ENCODE measurements at regions not wholly inside any gene's neighbourhood (a gene's known extent, or its start where the extent isn't known, plus 50 kb on each side); places are given as distances from the start of the nearest gene placed in this dataset.

GRCh38 chr11:115893461-115894099, 389.4 kb upstream of the CADM1 start:
- ATAC-seq (no peak), DNase-seq (ENCODE audit: low spot score) (no peak)
- H3K9me2 ChIP-seq (ENCODE audit: insufficient read depth) = no peaks in the 10 kb centered on the region
- no peaks in the 10 kb centered on the region for H3K36me3 ChIP-seq (ENCODE audit: insufficient read depth)
- H3K27ac Mint-ChIP-seq = no peak overlapping the region
- H3K4me2 ChIP-seq = no peak overlapping the region
- no peaks in the 10 kb centered on the region for H3K79me2 ChIP-seq (replicated peaks; ENCODE audit: insufficient read depth)
- TF ChIP-seq EZH2phosphoT487 (IDR thresholded peaks at IDR 0.05; ENCODE audit: unreplicated experiment) (no peak), JUNB (IDR thresholded peaks at IDR 0.05; ENCODE audit: unreplicated experiment) (no peak), ETS1 (IDR thresholded peaks at IDR 0.05) (no peak), ZNF462 (CRISPR knock-in tag; IDR thresholded peaks at IDR 0.05) (no peak), STAT1 (IDR thresholded peaks at IDR 0.05; ENCODE audit: unreplicated experiment) (no peak), CREB1 (CRISPR knock-in tag; IDR thresholded peaks at IDR 0.05; ENCODE audit: low read depth) (no peak), NANOG (IDR thresholded peaks at IDR 0.05; ENCODE audit: borderline replicate concordance) (no peak), CTCF (conservative IDR thresholded peaks at IDR 0.05; ENCODE audit: low read depth in 2 of 2) (no peak), ZNF114 (CRISPR knock-in tag; IDR thresholded peaks at IDR 0.05) (no peak), EZH2 (IDR thresholded peaks at IDR 0.05; ENCODE audit: low read depth, unreplicated experiment) (no peak), REST (IDR thresholded peaks at IDR 0.05; ENCODE audit: unreplicated experiment) (no peak), POLR2AphosphoS5 (IDR thresholded peaks at IDR 0.05; ENCODE audit: low read depth) (no peak), ZNF331 (CRISPR knock-in tag; IDR thresholded peaks at IDR 0.05; ENCODE audit: low read depth) (no peak)
- no peaks in the 10 kb centered on the region for H4K20me1 ChIP-seq (replicated peaks; ENCODE audit: insufficient read depth)
- no peak overlapping the region for H2AFZ ChIP-seq
- H3K9me3 Mint-ChIP-seq = no peaks in the 10 kb centered on the region
- H3K27me3 Mint-ChIP-seq (ENCODE audit: insufficient read depth, low read depth, poor library complexity) = peaks cover 1% of the 10 kb centered on the region
- no peaks in the 10 kb centered on the region for H3K4me1 Mint-ChIP-seq
- no peak overlapping the region for H3K27ac ChIP-seq (ENCODE audit: low read depth)
- no peaks in the 10 kb centered on the region for H3K36me3 Mint-ChIP-seq (ENCODE audit: low read depth)
- no peak overlapping the region for H3K4me3 Mint-ChIP-seq
- no peaks in the 10 kb centered on the region for H3F3A ChIP-seq (replicated peaks; ENCODE audit: low read depth)
- H3K4me1 ChIP-seq (ENCODE audit: insufficient read depth) = no peaks in the 10 kb centered on the region
- H3K4me3 ChIP-seq = no peak overlapping the region
- H3K27me3 ChIP-seq (ENCODE audit: insufficient read depth) = no peaks in the 10 kb centered on the region
